ENCODE measurements at regions not wholly inside any gene's neighbourhood (a gene's known extent, or its start where the extent isn't known, plus 50 kb on each side); places are given as distances from the start of the nearest gene placed in this dataset.
A peak's percentile ranks its signal among the peaks of the same experiment; 100 is the strongest.

- intact Hi-C loops (cut with DNase I; ENCODE audit: low total_unique reads) = no loop called here
- Histone ChIP-seq H3K27me3 (peaks cover 0 to 84% (median 30%) of the 10 kb centered on the region in 3 donors), H3K36me3 (no peaks in the 10 kb centered on the region), H3K27ac (no peak overlapping the region), H3K9me3 (no peaks in the 10 kb centered on the region), H3K4me1 (peaks cover 0 to 14% (median 10%) of the 10 kb centered on the region in 4 donors), H3K4me3 (peak overlapping the region in 1 of 4 donors; percentile 6)
- no peak for TF ChIP-seq CTCF (IDR thresholded peaks at IDR 0.05)
- no peak for TF ChIP-seq POLR2AphosphoS5 (IDR thresholded peaks at IDR 0.05)
- TF ChIP-seq EP300 (IDR thresholded peaks at IDR 0.05) = no peak
- TF ChIP-seq POLR2A (IDR thresholded peaks at IDR 0.05) = no peak
- DNase-seq = no peak
- 23 to 32% (median 25%) methylated on average over 27 to 36 of the region's 36 CpGs for WGBS, 5 donors
Measured at GRCh38 chr17:6893382-6894205, 62.1 kb upstream of the TEKT1 start.

GRCh38 chr17:6894206-6894528, 62.6 kb upstream of the TEKT1 start:
- Histone ChIP-seq H3K4me3 (peak overlapping the region in 1 of 4 donors; percentile 6), H3K9me3 (no peaks in the 10 kb centered on the region), H3K36me3 (no peaks in the 10 kb centered on the region), H3K27me3 (peaks cover 0 to 85% (median 30%) of the 10 kb centered on the region in 3 donors), H3K4me1 (peaks cover 0 to 14% (median 10%) of the 10 kb centered on the region in 4 donors), H3K27ac (no peak overlapping the region)
- TF ChIP-seq POLR2A (IDR thresholded peaks at IDR 0.05) = no peak
- TF ChIP-seq POLR2AphosphoS5 (IDR thresholded peaks at IDR 0.05) = no peak
- TF ChIP-seq CTCF (IDR thresholded peaks at IDR 0.05) = no peak
- intact Hi-C loops (cut with DNase I; ENCODE audit: low total_unique reads) = no loop called here
- WGBS, 5 donors = 8 to 50% (median 31%) methylated on average over 11 to 18 of the region's 18 CpGs
- peak in 1 of 2 donors; percentile 44 for DNase-seq

- intact Hi-C loops (cut with DNase I; ENCODE audit: low total_unique reads) = no loop called here
- Histone ChIP-seq H3K4me3 (no peak overlapping the region), H3K27ac (no peak overlapping the region), H3K27me3 (peaks cover 0 to 26% (median 0%) of the 10 kb centered on the region in 3 donors), H3K4me1 (no peaks in the 10 kb centered on the region), H3K36me3 (no peaks in the 10 kb centered on the region), H3K9me3 (no peaks in the 10 kb centered on the region)
- no peak for DNase-seq
- 72 to 85% (median 80%) methylated on average over 3 of the region's 3 CpGs for WGBS, 5 donors
- TF ChIP-seq POLR2AphosphoS5 (IDR thresholded peaks at IDR 0.05) (no peak), POLR2A (IDR thresholded peaks at IDR 0.05) (no peak), EP300 (IDR thresholded peaks at IDR 0.05) (no peak), CTCF (IDR thresholded peaks at IDR 0.05) (no peak)
Measured at GRCh38 chr17:6901086-6901485, 69.6 kb upstream of the TEKT1 start.

GRCh38 chr17:6903326-6903900, 71.9 kb upstream of the TEKT1 start:
- Histone ChIP-seq H3K4me1 (no peaks in the 10 kb centered on the region), H3K4me3 (no peak overlapping the region), H3K27ac (no peak overlapping the region), H3K27me3 (peaks cover 0 to 3% (median 0%) of the 10 kb centered on the region in 3 donors), H3K9me3 (no peaks in the 10 kb centered on the region), H3K36me3 (no peaks in the 10 kb centered on the region)
- 88 to 91% (median 89%) methylated on average over 7 of the region's 7 CpGs for WGBS, 5 donors
- TF ChIP-seq POLR2AphosphoS5 (IDR thresholded peaks at IDR 0.05) = no peak
- TF ChIP-seq CTCF (IDR thresholded peaks at IDR 0.05) = no peak
- TF ChIP-seq POLR2A (IDR thresholded peaks at IDR 0.05) = no peak
- no peak for TF ChIP-seq EP300 (IDR thresholded peaks at IDR 0.05)
- intact Hi-C loops (cut with DNase I; ENCODE audit: low total_unique reads) = no loop called here
- DNase-seq = no peak

Data from stomach (tissue), 8 donors.